Prostate gland (tissue), 2 donors: ENCODE measurements at regions not wholly inside any gene's neighbourhood (a gene's known extent, or its start where the extent isn't known, plus 50 kb on each side); places are given as distances from the start of the nearest gene placed in this dataset.

Experiments
- DNase-seq: peaks from one replicate; pipeline ENCODE4 v3.0.0-alpha.2; 2019; ENCODE audit warnings: low spot score
- H3K27ac ChIP-seq, 2 donors: fragments of 200-600 bp; sonication (generic); 2 replicates each; pipeline ENCODE4 v1.5.1; 2017 to 2019
- H3K27me3 ChIP-seq: fragments of 200-600 bp; sonication (generic); replicated peaks from 2 replicates; pipeline ENCODE4 v1.5.1; 2019; ENCODE audit not compliant: insufficient read depth
- H3K36me3 ChIP-seq, 2 donors: fragments of 200-600 bp; sonication (generic); 1 replicate in 1 of 2; 2 replicates in 1 of 2; pipeline versions ENCODE4 v1.5.1 to v1.8.1; 2017 to 2019
- H3K4me1 ChIP-seq: fragments of 200-600 bp; sonication (generic); replicated peaks from 2 replicates; pipeline ENCODE4 v1.5.1; 2019
- H3K4me3 ChIP-seq, 2 donors: fragments of 200-600 bp; sonication (generic); 2 replicates each; pipeline ENCODE4 v1.5.1; 2017 to 2019
- H3K9me3 ChIP-seq: fragments of 200-600 bp; sonication (generic); 2 replicates; pipeline ENCODE4 v1.5.1; 2017
- CTCF ChIP-seq, 4 experiments: fragments of 200-600 bp in 2 of 4; fragments of 450-650 bp in 2 of 4; sonication (generic) in 2 of 4; IDR thresholded peaks; 1 replicate in 3 of 4; 2 replicates in 1 of 4; pipeline ENCODE4 v1.5.1; 2016 to 2019; ENCODE audit warnings: antibody characterized with exemption in 4 of 4, mild to moderate bottlenecking in 2 of 4, moderate library complexity in 2 of 4
- POLR2A ChIP-seq: fragments of 450-650 bp; IDR thresholded peaks from one replicate; pipeline ENCODE4 v1.6.1; 2016; ENCODE audit warnings: antibody characterized with exemption, mild to moderate bottlenecking
- POLR2AphosphoS5 ChIP-seq: sonication (generic); formaldehyde crosslinking; IDR thresholded peaks from one replicate; pipeline ENCODE4 v1.6.1; 2017; ENCODE audit warnings: antibody characterized with exemption
- WGBS: methylation state at CpG from one replicate; pipeline ENCODE4 v1.1.5; 2018; 5-methylcytosine and 5-hydroxymethylcytosine counted together
- intact Hi-C: fragments of 100-400 bp; cut with DNase I; formaldehyde crosslinking; loops from one replicate; pipeline ENCODE4 v1.14.2; 2022

GRCh38 chr22:35475545-35475944, 65.1 kb upstream of the RASD2 start:
- no peaks in the 10 kb centered on the region for H3K36me3 ChIP-seq
- DNase-seq: no peak
- H3K9me3 ChIP-seq: no peaks in the 10 kb centered on the region
- no peaks in the 10 kb centered on the region for H3K27me3 ChIP-seq
- peaks cover 20% of the 10 kb centered on the region for H3K4me1 ChIP-seq
- intact Hi-C loops: no loop called here
- TF ChIP-seq CTCF (IDR thresholded peaks at IDR 0.05) (no peak), POLR2AphosphoS5 (no peak)
- H3K27ac ChIP-seq: no peak overlapping the region
- 48% methylated on average over 10 of the region's 10 CpGs for WGBS
- no peak overlapping the region for H3K4me3 ChIP-seq

GRCh38 chr22:35476341-35476740, 64.3 kb upstream of the RASD2 start:
- H3K4me1 ChIP-seq: peaks cover 24% of the 10 kb centered on the region
- no peak for DNase-seq
- no peak overlapping the region for H3K4me3 ChIP-seq
- TF ChIP-seq CTCF (IDR thresholded peaks at IDR 0.05) (no peak), POLR2A (no peak), POLR2AphosphoS5 (no peak)
- H3K9me3 ChIP-seq: no peaks in the 10 kb centered on the region
- H3K36me3 ChIP-seq: no peaks in the 10 kb centered on the region
- no peak overlapping the region for H3K27ac ChIP-seq
- WGBS: 79% methylated on average over 11 of the region's 11 CpGs
- intact Hi-C loops: no loop called here
- no peaks in the 10 kb centered on the region for H3K27me3 ChIP-seq

- Histone ChIP-seq H3K27ac (peak overlapping the region; percentile 83 to 87), H3K27me3 (no peaks in the 10 kb centered on the region)
- intact Hi-C loops: no loop called here
Observed at GRCh38 chr22:35477911-35478582, 62.6 kb upstream of the RASD2 start.

GRCh38 chr22:35478633-35479107, 62.0 kb upstream of the RASD2 start:
- WGBS: 17% methylated on average over 9 of the region's 9 CpGs
- Histone ChIP-seq H3K9me3 (no peaks in the 10 kb centered on the region), H3K36me3 (no peaks in the 10 kb centered on the region), H3K27me3 (no peaks in the 10 kb centered on the region), H3K4me3 (no peak overlapping the region), H3K27ac (peak overlapping the region; percentile 83 to 87), H3K4me1 (peaks cover 24% of the 10 kb centered on the region)
- TF ChIP-seq CTCF (IDR thresholded peaks at IDR 0.05) (no peak), POLR2A (no peak)
- no peak for DNase-seq
- intact Hi-C loops: no loop called here

More at GRCh38 chr22:35477911-35478582, 62.6 kb upstream of the RASD2 start:
- no peak for TF ChIP-seq CTCF (IDR thresholded peaks at IDR 0.05)
- peak; percentile 96 for TF ChIP-seq POLR2AphosphoS5
- WGBS: 9% methylated on average over 11 of the region's 11 CpGs
- peaks cover 24% of the 10 kb centered on the region for H3K4me1 ChIP-seq
- no peaks in the 10 kb centered on the region for H3K9me3 ChIP-seq
- no peaks in the 10 kb centered on the region for H3K36me3 ChIP-seq
- H3K4me3 ChIP-seq: no peak overlapping the region
- DNase-seq: peak; percentile 94

- H3K4me1 ChIP-seq: peaks cover 24% of the 10 kb centered on the region
- no peaks in the 10 kb centered on the region for H3K9me3 ChIP-seq
- intact Hi-C loops: no loop called here
- peak overlapping the region; percentile 83 to 87 for H3K27ac ChIP-seq
- no peaks in the 10 kb centered on the region for H3K27me3 ChIP-seq
- TF ChIP-seq CTCF (IDR thresholded peaks at IDR 0.05): no peak
- no peak for TF ChIP-seq POLR2AphosphoS5
- TF ChIP-seq POLR2A: no peak
- no peaks in the 10 kb centered on the region for H3K36me3 ChIP-seq
- no peak overlapping the region for H3K4me3 ChIP-seq
- DNase-seq: peak; percentile 46
- WGBS: 32% methylated on average over 9 of the region's 9 CpGs
Observed at GRCh38 chr22:35479359-35479758, 61.3 kb upstream of the RASD2 start.
